Renal cortical epithelial cell (primary cell): ENCODE measurements at regions not wholly inside any gene's neighbourhood (a gene's known extent, or its start where the extent isn't known, plus 50 kb on each side); places are given as distances from the start of the nearest gene placed in this dataset.
A peak's percentile ranks its signal among the peaks of the same experiment; 100 is the strongest.

Source experiments
- DNase-seq: peaks from one replicate; pipeline ENCODE4 v3.0.0-alpha.2; 2011; ENCODE audit warnings: low read depth

DNA sequence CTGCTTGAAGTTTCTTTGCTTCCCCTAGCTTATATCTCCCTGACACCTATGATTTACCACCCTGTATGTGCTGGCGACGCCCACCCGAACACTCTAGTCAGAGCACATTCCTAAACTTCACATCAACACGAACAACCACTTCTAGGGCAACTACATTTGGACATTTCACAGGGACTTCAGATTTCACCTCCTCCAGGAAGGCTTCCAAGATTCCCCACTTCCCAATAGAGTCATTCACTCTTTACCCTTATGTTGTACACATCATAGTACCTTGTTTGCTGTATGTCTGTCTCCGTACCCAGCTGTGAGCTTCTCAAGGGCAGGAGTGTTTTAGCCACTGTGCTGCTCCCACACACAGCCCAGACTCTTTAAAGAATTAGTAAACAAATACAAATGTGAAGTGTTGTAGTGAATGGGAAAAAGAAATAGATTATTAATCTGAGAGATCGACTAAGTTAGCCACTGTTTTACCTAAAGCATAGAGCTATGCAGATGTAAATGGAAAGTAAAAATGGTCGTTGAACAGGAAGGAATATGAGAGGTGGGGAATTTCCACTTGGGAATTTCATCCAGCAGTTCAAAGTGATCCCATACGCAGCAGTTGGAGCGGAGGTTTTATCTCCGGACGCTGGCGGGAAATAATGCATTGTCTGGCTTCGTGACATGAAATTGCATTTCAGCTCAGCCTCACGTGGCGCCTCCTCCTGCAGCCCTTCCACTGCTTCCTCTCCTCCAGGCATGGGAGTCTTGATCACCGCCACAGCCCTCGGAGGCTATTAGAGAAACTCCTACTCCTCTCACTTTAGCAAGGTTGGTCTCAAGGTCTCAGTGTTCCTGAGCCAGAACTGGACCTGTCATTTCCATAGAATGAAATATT lies 233.4 kb upstream of the COPS8 start:
- no peak for DNase-seq

- no peak for DNase-seq
These were observed 232.7 kb upstream of the COPS8 start for GRCh38 chr2:236852977-236853374.

DNA sequence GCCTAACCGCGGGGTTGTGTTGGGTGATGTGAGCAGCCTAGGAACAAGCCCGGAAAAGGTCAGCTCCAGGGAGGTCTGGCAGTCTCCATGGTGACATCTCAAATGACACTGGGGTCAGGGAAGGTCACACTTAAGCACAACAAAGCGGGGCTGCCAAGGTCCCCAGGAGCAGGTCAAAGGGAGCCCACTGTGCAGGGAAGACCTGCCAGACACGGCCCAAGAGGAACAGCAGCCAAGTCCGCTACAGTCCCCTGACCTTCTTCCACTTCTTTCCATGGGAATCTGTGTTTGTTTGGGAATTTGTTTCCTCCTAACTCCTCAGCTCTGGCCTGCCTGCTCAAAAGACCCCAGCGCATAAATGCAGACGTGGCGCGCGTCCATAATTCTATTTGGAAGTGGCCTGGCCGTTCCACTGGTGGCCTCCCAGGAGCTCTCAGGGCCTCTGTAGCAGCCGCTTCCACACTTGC lies 232.1 kb upstream of the COPS8 start:
- no peak for DNase-seq

GRCh38 chr2:236855176-236855865 lies 230.4 kb upstream of the COPS8 start:
- DNase-seq = no peak

DNA sequence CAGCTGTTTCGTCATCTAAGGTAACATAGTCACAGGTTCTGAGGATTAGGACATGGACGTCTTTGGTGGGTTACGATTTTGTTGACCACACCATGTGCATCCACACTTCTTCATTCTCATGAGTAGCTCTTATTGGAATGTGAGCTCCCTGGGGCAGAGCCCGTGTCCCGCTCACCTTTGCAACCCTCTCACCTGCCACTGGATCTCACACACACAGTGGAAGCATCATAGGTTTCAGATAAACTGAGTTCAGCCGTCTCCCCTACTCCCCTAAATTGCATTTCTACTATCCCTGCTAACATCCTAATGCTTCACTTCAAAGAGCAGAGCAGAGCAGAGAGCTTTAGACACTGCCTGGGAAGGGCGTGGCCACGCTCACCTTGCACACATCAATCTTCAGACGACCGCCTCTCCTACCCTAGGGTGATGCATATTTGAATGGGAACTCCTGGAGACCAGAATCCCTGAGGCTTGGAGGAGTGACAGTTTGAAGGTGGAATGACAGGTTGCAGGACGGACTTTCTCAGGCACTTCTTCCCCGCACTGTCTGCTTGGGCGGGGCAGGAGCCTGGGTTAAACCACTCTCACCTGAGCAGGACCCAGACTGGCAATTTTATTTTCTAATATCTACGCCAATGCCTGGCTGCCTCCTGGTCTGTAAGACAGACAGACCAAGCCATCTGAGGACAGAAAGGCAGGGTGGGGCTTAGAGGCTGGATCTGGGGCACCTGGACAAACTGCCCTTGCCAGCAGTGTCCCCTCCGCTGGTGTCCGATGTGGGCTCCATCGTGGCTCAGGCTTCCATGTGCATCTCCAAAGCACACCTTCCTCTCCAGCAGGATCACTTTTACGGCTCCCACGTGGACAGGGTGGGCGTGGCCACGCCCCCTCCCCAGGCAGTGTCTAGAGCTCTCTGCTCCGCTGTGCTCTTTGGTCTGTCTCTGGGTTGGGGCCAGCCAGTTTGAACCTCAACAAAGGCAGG lies 229.5 kb upstream of the COPS8 start:
- DNase-seq = no peak

DNA sequence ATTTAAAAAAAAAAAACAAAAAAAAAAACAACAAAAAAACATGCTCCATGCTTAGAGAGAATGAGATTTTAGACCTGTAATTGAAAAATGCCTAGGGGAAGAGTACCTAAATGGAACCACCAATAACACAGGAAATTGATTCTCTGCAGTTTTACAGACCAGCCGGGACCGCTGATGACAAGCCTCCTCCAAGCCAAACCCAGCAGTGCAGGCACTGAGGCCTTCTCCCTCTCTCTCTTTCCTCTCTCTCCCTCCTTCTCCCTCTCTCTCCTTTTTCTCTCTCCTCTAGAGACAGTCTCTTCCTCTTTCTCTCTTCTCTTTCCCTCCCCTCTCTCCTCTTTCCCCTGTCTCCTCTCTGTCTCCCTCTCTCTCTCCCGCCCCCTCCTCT lies 228.8 kb upstream of the COPS8 start:
- DNase-seq = no peak

- no peak for DNase-seq
These were observed 228.4 kb upstream of the COPS8 start for GRCh38 chr2:236857246-236857645.

DNA sequence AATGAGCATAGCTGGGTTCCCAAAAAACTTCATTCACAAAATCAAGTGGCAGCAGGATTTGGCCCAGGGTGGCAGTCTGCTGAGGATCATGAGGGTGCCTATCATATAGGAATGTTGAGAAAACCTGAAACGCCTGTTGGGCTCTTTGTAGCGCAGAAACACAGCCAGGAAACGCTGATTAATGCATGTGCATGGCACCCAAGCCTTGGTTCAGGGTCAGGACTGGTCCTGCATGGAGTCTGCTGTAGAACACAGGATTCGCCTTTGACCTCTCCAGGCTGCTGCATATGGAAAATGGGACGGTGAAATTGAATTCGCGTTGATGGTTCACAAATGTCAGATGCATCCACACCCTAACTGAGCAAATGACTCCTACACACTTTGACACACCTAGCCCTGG lies 227.9 kb upstream of the COPS8 start:
- no peak for DNase-seq

- DNase-seq = no peak
These were observed 227.0 kb upstream of the COPS8 start for GRCh38 chr2:236858661-236859060.

DNA sequence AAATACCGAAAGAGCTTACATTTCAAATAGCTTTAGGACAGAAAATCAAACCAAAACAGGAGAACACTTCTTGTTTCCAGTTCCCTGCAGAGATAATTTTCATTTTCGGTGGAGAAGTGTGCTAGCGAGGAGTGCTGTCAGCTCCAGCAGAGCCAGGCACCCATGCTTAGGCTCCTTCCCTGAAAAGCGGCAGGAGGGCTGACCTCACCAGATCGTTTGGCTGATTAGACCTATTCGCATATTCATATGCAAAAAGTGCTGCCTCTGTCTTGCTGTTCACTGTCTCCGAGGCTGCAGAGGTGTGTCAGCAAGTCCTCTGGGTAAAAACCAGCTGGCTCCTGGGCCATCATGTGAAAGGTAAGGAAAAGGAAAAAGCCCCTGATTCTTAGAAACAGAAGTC lies 225.8 kb upstream of the COPS8 start:
- no peak for DNase-seq

DNA sequence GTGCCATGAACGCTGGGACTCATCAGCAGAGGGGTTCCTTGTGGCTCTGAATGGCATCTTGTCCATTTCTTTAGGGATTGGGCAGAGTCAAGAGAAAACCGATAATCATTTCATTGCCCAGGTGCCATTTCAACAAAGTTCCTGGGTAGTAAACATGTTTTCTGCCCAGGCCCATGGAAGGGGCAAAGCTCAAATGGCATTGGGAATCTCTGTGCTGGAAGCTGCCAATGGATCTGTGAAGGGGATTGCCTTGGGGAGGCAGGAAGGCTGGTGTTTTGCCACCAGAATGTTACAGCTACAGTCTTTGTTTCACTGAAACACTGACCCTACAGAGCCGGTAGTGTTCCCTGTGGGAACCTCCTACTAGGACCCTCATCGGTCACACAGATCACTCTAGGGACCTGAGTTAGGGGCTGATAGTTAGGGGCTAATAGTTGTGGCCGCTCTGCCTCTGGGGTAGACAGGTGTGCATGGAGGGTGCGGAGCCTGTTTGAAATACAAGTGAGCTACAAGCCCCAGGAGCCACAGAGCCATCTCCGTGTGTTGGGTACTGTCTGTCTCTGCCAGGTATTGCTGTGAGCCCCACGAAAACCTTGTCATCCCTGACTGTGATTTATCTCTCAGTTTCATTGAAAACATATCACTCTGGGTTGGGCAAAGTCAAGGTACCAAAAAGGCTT lies 224.4 kb upstream of the COPS8 start:
- no peak for DNase-seq

- no peak for DNase-seq
These were observed 223.7 kb upstream of the COPS8 start for GRCh38 chr2:236861944-236862343.

- no peak for DNase-seq
These were observed 223.2 kb upstream of the COPS8 start for GRCh38 chr2:236862526-236862925.

- DNase-seq = peak; percentile 94
These were observed 222.5 kb upstream of the COPS8 start for GRCh38 chr2:236862961-236863728.

GRCh38 chr2:236863729-236864126 lies 222.0 kb upstream of the COPS8 start:
- no peak for DNase-seq

DNA sequence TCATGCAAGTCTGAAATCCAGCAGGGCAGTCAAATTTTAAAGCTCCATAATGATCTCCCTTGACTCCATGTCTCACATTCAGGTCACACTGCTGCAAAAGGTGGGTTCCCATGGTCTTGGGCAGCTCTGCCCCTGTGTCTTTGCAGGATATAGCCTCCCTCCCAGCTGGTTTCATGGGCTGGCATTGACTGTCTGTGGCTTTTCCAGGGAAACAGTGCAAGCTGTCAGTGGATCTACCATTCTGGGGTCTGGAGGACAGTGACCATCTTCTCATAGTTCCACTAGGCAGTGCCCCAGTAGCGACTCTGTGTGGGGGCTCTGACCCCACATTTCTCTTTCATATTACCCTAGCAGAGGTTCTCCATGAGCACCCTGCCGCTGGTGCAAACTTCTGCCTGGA lies 220.6 kb upstream of the COPS8 start:
- DNase-seq = no peak

DNA sequence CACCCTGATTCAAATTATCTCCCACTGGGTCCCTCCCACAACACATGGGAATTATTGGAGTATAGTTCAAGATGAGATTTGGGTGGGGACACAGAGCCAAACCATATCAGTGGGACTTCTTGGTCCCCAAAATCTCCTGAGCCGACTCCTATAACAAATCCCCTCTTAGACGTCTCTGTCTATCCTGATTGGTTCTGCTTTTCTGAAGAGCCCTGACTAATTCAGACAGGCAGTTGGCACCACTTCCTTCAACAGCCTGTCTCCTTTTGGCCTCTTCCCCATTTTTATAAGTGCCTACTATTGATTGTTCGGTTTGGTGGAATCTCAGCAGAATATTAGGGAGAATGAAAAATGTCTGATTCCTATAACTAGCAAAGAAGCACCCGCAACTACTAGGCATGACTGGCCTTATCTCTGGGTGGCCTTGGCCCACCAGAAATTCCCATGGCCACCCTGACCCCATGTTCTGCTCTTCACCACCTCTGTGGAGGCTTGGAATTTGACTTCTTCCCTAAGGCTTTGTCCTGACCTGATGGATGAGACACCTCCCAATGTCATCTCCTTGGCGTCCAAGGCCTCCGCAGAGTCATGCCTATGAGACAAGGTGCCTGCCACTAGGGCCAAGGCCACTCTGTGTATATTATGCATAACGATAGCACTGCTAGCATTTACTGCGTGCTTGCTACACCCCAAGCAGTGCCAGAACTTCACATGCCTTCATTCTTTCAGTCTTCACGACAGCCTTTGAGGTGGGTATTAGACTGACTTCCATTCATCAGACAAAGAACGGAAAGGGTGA lies 218.9 kb upstream of the COPS8 start:
- no peak for DNase-seq

DNA sequence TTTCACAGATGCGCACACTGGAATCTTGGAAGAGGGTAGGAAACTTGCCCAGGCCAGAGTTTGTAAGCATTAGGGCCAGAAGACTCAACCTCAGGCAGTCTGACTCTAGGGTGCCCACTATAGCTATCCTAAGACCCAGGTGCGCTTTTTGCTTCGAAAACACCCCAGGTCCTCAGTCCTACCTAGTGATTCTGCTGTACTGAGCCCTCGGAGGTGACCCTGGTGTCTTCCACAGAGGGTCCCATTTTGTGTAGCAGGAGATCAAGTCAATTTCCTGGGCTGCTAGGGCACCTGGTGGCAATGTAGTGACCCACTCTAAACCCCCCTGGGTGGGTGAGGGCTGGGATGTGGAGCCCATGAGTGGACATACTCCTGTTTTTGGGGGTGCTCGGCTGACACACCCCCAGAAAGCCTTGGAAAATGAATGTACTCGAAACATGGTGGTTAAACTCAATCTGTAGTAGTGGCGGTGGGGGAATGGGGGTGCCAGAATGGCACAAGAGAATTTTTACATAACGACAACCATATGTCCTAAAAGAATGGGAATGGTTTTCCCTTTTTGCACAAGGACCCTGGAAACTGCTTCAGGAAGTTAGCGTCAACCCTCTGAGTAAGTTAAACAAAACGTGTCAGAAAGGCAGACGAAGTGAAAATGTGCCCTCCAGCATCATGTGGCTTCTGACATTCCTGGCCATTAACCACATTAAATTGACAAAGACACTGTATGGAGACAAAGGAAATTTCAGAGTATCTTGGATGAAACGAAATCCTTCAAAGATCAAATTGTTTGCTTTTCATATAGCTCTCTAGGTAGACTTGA lies 218.0 kb upstream of the COPS8 start:
- DNase-seq = peak; percentile 10

DNA sequence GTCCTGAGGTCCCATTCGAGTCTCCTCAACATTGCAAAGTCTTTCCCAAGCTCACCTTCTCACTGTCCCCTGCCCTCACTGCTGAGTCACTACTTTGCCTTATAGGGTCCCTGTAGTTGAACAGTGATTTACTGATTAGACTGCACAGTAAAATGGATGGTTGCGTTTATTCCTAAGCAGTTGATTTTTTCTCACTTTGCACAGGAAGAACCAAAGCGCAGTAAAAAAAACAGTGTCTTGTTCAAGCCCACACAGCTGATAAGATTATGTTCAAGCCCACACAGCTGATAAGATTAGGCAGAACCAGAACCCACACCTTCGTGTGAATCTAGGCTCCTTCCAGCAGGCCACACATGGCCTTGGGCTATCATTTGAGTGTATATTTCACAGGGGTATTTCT lies 215.3 kb upstream of the COPS8 start:
- DNase-seq = no peak
